Epithelial cell of proximal tubule (primary cell): ENCODE measurements at regions not wholly inside any gene's neighbourhood (a gene's known extent, or its start where the extent isn't known, plus 50 kb on each side); places are given as distances from the start of the nearest gene placed in this dataset.

Source experiments
- DNase-seq: peaks from one replicate; pipeline ENCODE4 v3.0.0-alpha.2; 2011; ENCODE audit warnings: low read depth
- H3K4me3 ChIP-seq: 2 replicates; pipeline ENCODE4 v1.5.1; 2011; ENCODE audit warnings: low read depth, mild to moderate bottlenecking, low read length
- CTCF ChIP-seq: conservative IDR thresholded peaks from 2 replicates; pipeline ENCODE4 v1.5.1; 2012; ENCODE audit warnings: low read depth, mild to moderate bottlenecking, low read length

GRCh38 chr15:56821721-56822425 is 88.6 kb upstream of the ZNF280D start:
- TF ChIP-seq CTCF, result peak; percentile 91
- no peak for DNase-seq
- no peak overlapping the region for H3K4me3 ChIP-seq

GRCh38 chr15:56820333-56820732 is 87.0 kb upstream of the ZNF280D start:
- no peak for TF ChIP-seq CTCF
- H3K4me3 ChIP-seq, result no peak overlapping the region
- DNase-seq, result no peak

GRCh38 chr15:56817321-56818080 is 84.2 kb upstream of the ZNF280D start:
- H3K4me3 ChIP-seq, result no peak overlapping the region
- peak; percentile 19 for TF ChIP-seq CTCF
- peak; percentile 63 for DNase-seq

GRCh38 chr15:56816781-56817180 is 83.5 kb upstream of the ZNF280D start:
- no peak for DNase-seq
- no peak for TF ChIP-seq CTCF
- no peak overlapping the region for H3K4me3 ChIP-seq

- no peak overlapping the region for H3K4me3 ChIP-seq
- no peak for DNase-seq
- no peak for TF ChIP-seq CTCF
Measured at GRCh38 chr15:56815247-56815646, 81.9 kb upstream of the ZNF280D start.

GRCh38 chr15:56814429-56814828 is 81.1 kb upstream of the ZNF280D start:
- DNase-seq, result no peak
- TF ChIP-seq CTCF, result no peak
- no peak overlapping the region for H3K4me3 ChIP-seq
